Stimulated activated CD4-positive, alpha-beta T cell treated with anti-CD3 and anti-CD28 coated beads, TNF-alpha, amount 100 ng/mL, for 4 hours (primary cell): ENCODE measurements at regions not wholly inside any gene's neighbourhood (a gene's known extent, or its start where the extent isn't known, plus 50 kb on each side); places are given as distances from the start of the nearest gene placed in this dataset.

Experiments
- DNase-seq, 3 experiments: peaks; one replicate each; pipeline ENCODE4 v3.0.0-alpha.2; 2020; ENCODE audit warnings: low read depth in 3 of 3

DNA sequence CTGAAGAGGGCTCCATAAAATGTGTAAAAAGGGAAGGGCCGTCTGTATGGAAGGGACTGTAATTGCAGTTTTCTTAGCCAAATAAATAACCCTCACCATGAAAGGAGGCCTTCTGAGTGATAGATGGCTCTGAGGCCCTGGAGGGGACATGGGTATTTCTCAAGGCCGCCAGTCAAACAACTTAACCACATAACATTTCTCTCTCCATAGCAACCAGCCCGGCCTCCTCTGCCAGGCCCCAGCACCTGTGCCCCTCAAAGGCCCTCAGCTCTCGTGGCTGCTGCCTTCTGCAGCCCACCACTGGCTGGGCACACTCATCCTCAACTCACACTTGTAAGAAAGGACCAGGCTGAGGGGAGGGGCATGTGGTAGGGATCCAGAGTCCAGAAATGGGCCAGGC, 57.0 kb upstream of the GJB5 start:
- DNase-seq, result no peak

- DNase-seq, result no peak
These were observed 53.4 kb upstream of the GJB5 start for GRCh38 chr1:34701326-34702060.
